Adrenal gland (tissue), 5 donors: ENCODE measurements at regions not wholly inside any gene's neighbourhood (a gene's known extent, or its start where the extent isn't known, plus 50 kb on each side); places are given as distances from the start of the nearest gene placed in this dataset.
"Not testable (repeated sequence)": the region's sequence is repeated elsewhere in the genome, so short reads cannot be mapped to it uniquely, and the experiment has no call there.

Experiments used
- CTCF ChIP-seq, 6 experiments: fragments of 450-650 bp in 4 of 6; fragments of 200-600 bp in 2 of 6; sonication (generic) in 1 of 6; IDR thresholded peaks; 1 replicate in 5 of 6; 2 replicates in 1 of 6; pipeline versions ENCODE4 v1.5.1 to v1.8.0; 2016 to 2021; ENCODE audit warnings: antibody characterized with exemption in 6 of 6, mild to moderate bottlenecking in 2 of 6, moderate library complexity in 1 of 6
- POLR2A ChIP-seq, 2 donors: fragments of 450-650 bp; IDR thresholded peaks; one replicate each; pipeline ENCODE4 v1.6.1; 2017; ENCODE audit warnings: antibody characterized with exemption in 2 of 2, mild to moderate bottlenecking in 2 of 2, moderate library complexity in 1 of 2
- donor health status: DM: no; HTN: no; CAD: no.

DNA sequence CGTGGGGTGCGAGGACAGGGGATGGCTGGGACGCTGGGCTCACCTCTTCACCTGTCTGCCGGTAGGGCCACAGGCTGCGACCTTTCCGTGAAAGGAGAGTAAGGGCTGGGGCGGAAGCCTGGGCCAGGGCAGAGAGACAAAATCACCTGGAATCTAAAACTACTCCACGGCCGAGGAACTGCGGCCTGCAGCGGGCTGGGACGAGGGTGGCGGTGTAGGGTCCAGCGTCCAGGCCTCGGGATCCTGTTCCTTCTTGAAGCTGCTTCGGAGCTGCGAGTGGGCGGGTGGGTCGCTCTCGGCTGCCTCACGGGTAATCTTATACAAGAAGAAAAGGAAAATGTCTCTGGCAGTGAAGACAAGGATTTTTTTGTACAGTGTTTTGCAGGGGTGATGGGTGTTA lies 356.5 kb downstream of the ZNF33B start:
- TF ChIP-seq CTCF, POLR2A (IDR thresholded peaks at IDR 0.05): not testable (repeated sequence)
